ENCODE measurements at regions not wholly inside any gene's neighbourhood (a gene's known extent, or its start where the extent isn't known, plus 50 kb on each side); places are given as distances from the start of the nearest gene placed in this dataset.

DNA sequence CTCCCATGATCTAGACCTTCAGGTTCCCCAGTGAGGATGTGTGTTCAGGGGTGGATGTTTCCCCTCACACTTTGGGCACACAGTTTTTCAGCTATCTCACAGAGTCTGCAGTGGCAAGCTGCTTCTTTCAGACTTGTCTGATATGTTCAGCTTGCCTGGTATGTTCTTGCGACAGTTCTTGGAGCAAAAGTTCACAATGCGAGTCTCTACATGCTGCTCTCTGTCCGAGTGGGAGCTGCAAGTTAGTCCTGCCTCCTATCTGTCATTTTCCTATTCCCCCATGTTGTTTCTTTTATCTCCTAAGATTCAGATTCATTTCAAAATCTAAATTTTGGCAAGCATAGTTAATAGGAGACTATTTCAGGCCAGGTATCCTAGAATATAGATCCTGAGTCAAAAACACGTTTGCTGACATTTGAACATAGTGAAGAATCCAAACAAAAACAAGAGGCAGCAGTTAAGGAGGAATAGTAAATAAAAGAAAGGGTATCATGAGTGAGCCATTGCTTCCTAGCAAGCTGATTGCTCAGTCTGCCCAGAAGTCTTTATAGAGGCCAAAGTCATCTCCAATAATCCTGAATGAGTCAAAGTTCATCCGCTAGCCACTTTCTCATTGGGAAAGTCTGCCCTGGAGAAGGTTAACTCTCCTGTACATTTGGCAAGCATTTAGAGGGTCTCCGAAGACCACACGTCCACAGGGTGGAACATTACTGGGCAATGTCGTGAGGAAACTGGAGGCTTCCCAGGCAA lies 140.2 kb upstream of the MOCS1 start:
- POLR2A ChIA-PET = no interaction called here
- Histone ChIP-seq H2AFZ (ENCODE audit: low read length) (no peak overlapping the region), H3K4me3 (replicated peaks in 1 of 3; ENCODE audit: insufficient read depth in 1 of 3, low read depth in 2 of 3, low read length in 3 of 3) (no peak overlapping the region), H4K20me1 (ENCODE audit: insufficient read depth, low read length) (no peaks in the 10 kb centered on the region), H3K36me3 (replicated peaks in 1 of 2; ENCODE audit: control insufficient read depth in 1 of 2, insufficient read depth in 2 of 2, low read length in 2 of 2) (no peaks in the 10 kb centered on the region), H3K79me2 (ENCODE audit: insufficient read depth, low read length) (no peaks in the 10 kb centered on the region), H3K27ac (ENCODE audit: extremely low read length, insufficient read depth, low read length) (no peak overlapping the region), H3K9ac (ENCODE audit: insufficient read depth, low read depth, low read length) (no peak overlapping the region), H3K27me3 (ENCODE audit: control insufficient read depth in 1 of 2, insufficient read depth in 2 of 2, low read length in 2 of 2) (no peaks in the 10 kb centered on the region), H3K4me1 (ENCODE audit: insufficient read depth, low read length) (no peaks in the 10 kb centered on the region), H3K9me3 (ENCODE audit: low read length) (peaks cover 77% of the 10 kb centered on the region), H3K4me2 (ENCODE audit: low read depth, low read length) (no peak overlapping the region)
- no peak for DNase-seq (ENCODE audit: low spot score)
- ATAC-seq = no peak
- no TSS peak for BruUV-seq (replicated peaks)
- in situ Hi-C loops (cut with HindIII; ENCODE audit: extremely low pct_ligation_motif_present, low pct_unique_long_range_greater_than_20kb) (no loop called here), intact Hi-C loops (cut with micrococcal nuclease; ENCODE audit: unreplicated experiment) (no loop called here)
- CTCF ChIA-PET (ENCODE audit: low intra/inter-chr PET ratio, low total read pairs) = no interaction called here
- 23% methylated on average over 8 of the region's 8 CpGs for WGBS (ENCODE audit: low lambda C conversion rate)
- TF ChIP-seq CREB1 (IDR thresholded peaks at IDR 0.05) (no peak), CREB1 (CRISPR knock-in tag; IDR thresholded peaks at IDR 0.05) (no peak), ZNF691 (CRISPR knock-in tag; IDR thresholded peaks at IDR 0.05; ENCODE audit: borderline replicate concordance, low read depth) (no peak), BCL3 (CRISPR knock-in tag; IDR thresholded peaks at IDR 0.05) (no peak), ZNF20 (CRISPR knock-in tag; IDR thresholded peaks at IDR 0.05) (no peak), NCOA2 (CRISPR knock-in tag; IDR thresholded peaks at IDR 0.05) (no peak), FOXM1 (CRISPR knock-in tag; IDR thresholded peaks at IDR 0.05) (no peak), KDM5A (IDR thresholded peaks at IDR 0.05; ENCODE audit: borderline replicate concordance, low read length) (no peak)
- TF ChIP-seq, protein P1, sequence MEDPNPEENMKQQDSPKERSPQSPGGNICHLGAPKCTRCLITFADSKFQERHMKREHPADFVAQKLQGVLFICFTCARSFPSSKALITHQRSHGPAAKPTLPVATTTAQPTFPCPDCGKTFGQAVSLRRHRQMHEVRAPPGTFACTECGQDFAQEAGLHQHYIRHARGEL (CRISPR knock-in tag; IDR thresholded peaks at IDR 0.05) = no peak
- TF ChIP-seq, protein P2, sequence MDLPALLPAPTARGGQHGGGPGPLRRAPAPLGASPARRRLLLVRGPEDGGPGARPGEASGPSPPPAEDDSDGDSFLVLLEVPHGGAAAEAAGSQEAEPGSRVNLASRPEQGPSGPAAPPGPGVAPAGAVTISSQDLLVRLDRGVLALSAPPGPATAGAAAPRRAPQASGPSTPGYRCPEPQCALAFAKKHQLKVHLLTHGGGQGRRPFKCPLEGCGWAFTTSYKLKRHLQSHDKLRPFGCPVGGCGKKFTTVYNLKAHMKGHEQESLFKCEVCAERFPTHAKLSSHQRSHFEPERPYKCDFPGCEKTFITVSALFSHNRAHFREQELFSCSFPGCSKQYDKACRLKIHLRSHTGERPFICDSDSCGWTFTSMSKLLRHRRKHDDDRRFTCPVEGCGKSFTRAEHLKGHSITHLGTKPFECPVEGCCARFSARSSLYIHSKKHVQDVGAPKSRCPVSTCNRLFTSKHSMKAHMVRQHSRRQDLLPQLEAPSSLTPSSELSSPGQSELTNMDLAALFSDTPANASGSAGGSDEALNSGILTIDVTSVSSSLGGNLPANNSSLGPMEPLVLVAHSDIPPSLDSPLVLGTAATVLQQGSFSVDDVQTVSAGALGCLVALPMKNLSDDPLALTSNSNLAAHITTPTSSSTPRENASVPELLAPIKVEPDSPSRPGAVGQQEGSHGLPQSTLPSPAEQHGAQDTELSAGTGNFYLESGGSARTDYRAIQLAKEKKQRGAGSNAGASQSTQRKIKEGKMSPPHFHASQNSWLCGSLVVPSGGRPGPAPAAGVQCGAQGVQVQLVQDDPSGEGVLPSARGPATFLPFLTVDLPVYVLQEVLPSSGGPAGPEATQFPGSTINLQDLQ (CRISPR knock-in tag; IDR thresholded peaks at IDR 0.05) = no peak
- no peak for FAIRE-seq
